Activated T-helper 17 cell treated with anti-CD3 and anti-CD28 coated beads, Interleukin-2, amount 50 U/mL, for 72 hours (primary cell): ENCODE measurements at regions not wholly inside any gene's neighbourhood (a gene's known extent, or its start where the extent isn't known, plus 50 kb on each side); places are given as distances from the start of the nearest gene placed in this dataset.

Experiments
- ATAC-seq: fragments of 150-1000 bp; cut with Tn5 transposase; replicated peaks from 2 replicates; pipeline ENCODE4 v1.10.0; 2021; ENCODE audit warnings: mild to moderate bottlenecking, moderate library complexity
- H3K27ac Mint-ChIP-seq: one replicate; pipeline ENCODE4 v1.8.0; 2022; ENCODE audit warnings: mixed read lengths
- H3K27me3 Mint-ChIP-seq: one replicate; pipeline ENCODE4 v1.8.0; 2022; ENCODE audit warnings: mixed read lengths
- H3K36me3 Mint-ChIP-seq: one replicate; pipeline ENCODE4 v1.8.0; 2022; ENCODE audit warnings: low read depth, mild to moderate bottlenecking, mixed read lengths
- H3K4me1 Mint-ChIP-seq: one replicate; pipeline ENCODE4 v1.8.0; 2022; ENCODE audit warnings: mixed read lengths
- H3K4me3 Mint-ChIP-seq: one replicate; pipeline ENCODE4 v1.8.0; 2022; ENCODE audit warnings: mild to moderate bottlenecking, mixed read lengths
- H3K9me3 Mint-ChIP-seq: one replicate; pipeline ENCODE4 v1.8.0; 2022; ENCODE audit warnings: mixed read lengths

GRCh38 chr2:147740211-147740927 lies 104.5 kb upstream of the ACVR2A start:
- Mint-ChIP-seq H3K27me3 (no peaks in the 10 kb centered on the region), H3K4me3 (no peak overlapping the region), H3K4me1 (no peaks in the 10 kb centered on the region), H3K27ac (no peak overlapping the region), H3K9me3 (no peaks in the 10 kb centered on the region), H3K36me3 (no peaks in the 10 kb centered on the region)
- ATAC-seq, result no peak

GRCh38 chr2:147739508-147739907 lies 105.3 kb upstream of the ACVR2A start:
- no peaks in the 10 kb centered on the region for H3K36me3 Mint-ChIP-seq
- no peak for ATAC-seq
- H3K27ac Mint-ChIP-seq, result no peak overlapping the region
- H3K4me1 Mint-ChIP-seq, result no peaks in the 10 kb centered on the region
- no peaks in the 10 kb centered on the region for H3K27me3 Mint-ChIP-seq
- H3K4me3 Mint-ChIP-seq, result no peak overlapping the region
- H3K9me3 Mint-ChIP-seq, result no peaks in the 10 kb centered on the region

- Mint-ChIP-seq H3K4me3 (no peak overlapping the region), H3K9me3 (no peaks in the 10 kb centered on the region), H3K4me1 (no peaks in the 10 kb centered on the region), H3K27me3 (no peaks in the 10 kb centered on the region), H3K27ac (no peak overlapping the region), H3K36me3 (no peaks in the 10 kb centered on the region)
- ATAC-seq, result no peak
These were observed 126.0 kb upstream of the ACVR2A start for GRCh38 chr2:147718831-147719230.

GRCh38 chr2:147716906-147717305 lies 127.9 kb upstream of the ACVR2A start:
- peaks cover 3% of the 10 kb centered on the region for H3K27me3 Mint-ChIP-seq
- H3K27ac Mint-ChIP-seq, result no peak overlapping the region
- no peak for ATAC-seq
- no peak overlapping the region for H3K4me3 Mint-ChIP-seq
- H3K36me3 Mint-ChIP-seq, result no peaks in the 10 kb centered on the region
- H3K4me1 Mint-ChIP-seq, result no peaks in the 10 kb centered on the region
- H3K9me3 Mint-ChIP-seq, result peaks cover 11% of the 10 kb centered on the region

- peaks cover 11% of the 10 kb centered on the region for H3K9me3 Mint-ChIP-seq
- no peak overlapping the region for H3K4me3 Mint-ChIP-seq
- peaks cover 3% of the 10 kb centered on the region for H3K27me3 Mint-ChIP-seq
- H3K36me3 Mint-ChIP-seq, result no peaks in the 10 kb centered on the region
- H3K27ac Mint-ChIP-seq, result no peak overlapping the region
- H3K4me1 Mint-ChIP-seq, result no peaks in the 10 kb centered on the region
- ATAC-seq, result no peak
These were observed 129.0 kb upstream of the ACVR2A start for GRCh38 chr2:147715807-147716206.

GRCh38 chr2:147714582-147714981 lies 130.2 kb upstream of the ACVR2A start:
- peaks cover 3% of the 10 kb centered on the region for H3K27me3 Mint-ChIP-seq
- H3K4me1 Mint-ChIP-seq, result no peaks in the 10 kb centered on the region
- no peak overlapping the region for H3K4me3 Mint-ChIP-seq
- H3K36me3 Mint-ChIP-seq, result no peaks in the 10 kb centered on the region
- peaks cover 11% of the 10 kb centered on the region for H3K9me3 Mint-ChIP-seq
- no peak for ATAC-seq
- H3K27ac Mint-ChIP-seq, result no peak overlapping the region

- H3K4me1 Mint-ChIP-seq, result no peaks in the 10 kb centered on the region
- H3K4me3 Mint-ChIP-seq, result no peak overlapping the region
- no peak overlapping the region for H3K27ac Mint-ChIP-seq
- no peaks in the 10 kb centered on the region for H3K36me3 Mint-ChIP-seq
- H3K27me3 Mint-ChIP-seq, result peaks cover 3% of the 10 kb centered on the region
- H3K9me3 Mint-ChIP-seq, result peaks cover 11% of the 10 kb centered on the region
- no peak for ATAC-seq
These were observed 131.5 kb upstream of the ACVR2A start for GRCh38 chr2:147713349-147713748.

GRCh38 chr2:147712051-147712450 lies 132.8 kb upstream of the ACVR2A start:
- no peak overlapping the region for H3K4me3 Mint-ChIP-seq
- H3K9me3 Mint-ChIP-seq, result peaks cover 17% of the 10 kb centered on the region
- H3K27me3 Mint-ChIP-seq, result peaks cover 3% of the 10 kb centered on the region
- ATAC-seq, result no peak
- no peaks in the 10 kb centered on the region for H3K4me1 Mint-ChIP-seq
- H3K36me3 Mint-ChIP-seq, result no peaks in the 10 kb centered on the region
- no peak overlapping the region for H3K27ac Mint-ChIP-seq

GRCh38 chr2:147711031-147711430 lies 133.8 kb upstream of the ACVR2A start:
- Mint-ChIP-seq H3K36me3 (no peaks in the 10 kb centered on the region), H3K27me3 (peaks cover 3% of the 10 kb centered on the region), H3K9me3 (peaks cover 21% of the 10 kb centered on the region), H3K27ac (no peak overlapping the region), H3K4me3 (no peak overlapping the region), H3K4me1 (no peaks in the 10 kb centered on the region)
- ATAC-seq, result no peak

GRCh38 chr2:147709655-147710054 lies 135.2 kb upstream of the ACVR2A start:
- ATAC-seq, result no peak
- Mint-ChIP-seq H3K27ac (no peak overlapping the region), H3K4me1 (no peaks in the 10 kb centered on the region), H3K27me3 (peaks cover 7% of the 10 kb centered on the region), H3K4me3 (no peak overlapping the region), H3K36me3 (no peaks in the 10 kb centered on the region), H3K9me3 (peaks cover 26% of the 10 kb centered on the region)

GRCh38 chr2:147703171-147703570 lies 141.7 kb upstream of the ACVR2A start:
- H3K4me3 Mint-ChIP-seq, result no peak overlapping the region
- peaks cover 20% of the 10 kb centered on the region for H3K9me3 Mint-ChIP-seq
- no peak for ATAC-seq
- H3K36me3 Mint-ChIP-seq, result no peaks in the 10 kb centered on the region
- H3K27ac Mint-ChIP-seq, result no peak overlapping the region
- H3K4me1 Mint-ChIP-seq, result no peaks in the 10 kb centered on the region
- peaks cover 3% of the 10 kb centered on the region for H3K27me3 Mint-ChIP-seq

GRCh38 chr2:147698166-147698565 lies 146.7 kb upstream of the ACVR2A start:
- no peak overlapping the region for H3K4me3 Mint-ChIP-seq
- H3K36me3 Mint-ChIP-seq, result no peaks in the 10 kb centered on the region
- no peak overlapping the region for H3K27ac Mint-ChIP-seq

GRCh38 chr2:147696426-147696825 lies 148.4 kb upstream of the ACVR2A start:
- Mint-ChIP-seq H3K4me3 (no peak overlapping the region), H3K9me3 (no peaks in the 10 kb centered on the region), H3K4me1 (no peaks in the 10 kb centered on the region), H3K27ac (no peak overlapping the region), H3K27me3 (no peaks in the 10 kb centered on the region), H3K36me3 (no peaks in the 10 kb centered on the region)
- no peak for ATAC-seq

More at GRCh38 chr2:147698166-147698565, 146.7 kb upstream of the ACVR2A start:
- Mint-ChIP-seq H3K27me3 (no peaks in the 10 kb centered on the region), H3K9me3 (peaks cover 5% of the 10 kb centered on the region), H3K4me1 (no peaks in the 10 kb centered on the region)
- ATAC-seq, result no peak

- Mint-ChIP-seq H3K4me1 (peaks cover 4% of the 10 kb centered on the region), H3K27ac (no peak overlapping the region), H3K9me3 (no peaks in the 10 kb centered on the region), H3K4me3 (no peak overlapping the region), H3K36me3 (no peaks in the 10 kb centered on the region), H3K27me3 (peaks cover 4% of the 10 kb centered on the region)
- ATAC-seq, result no peak
These were observed 155.5 kb upstream of the ACVR2A start for GRCh38 chr2:147689220-147689909.

- Mint-ChIP-seq H3K27me3 (peaks cover 4% of the 10 kb centered on the region), H3K27ac (no peak overlapping the region), H3K4me1 (peaks cover 4% of the 10 kb centered on the region), H3K4me3 (no peak overlapping the region), H3K9me3 (no peaks in the 10 kb centered on the region), H3K36me3 (no peaks in the 10 kb centered on the region)
- no peak for ATAC-seq
These were observed 156.6 kb upstream of the ACVR2A start for GRCh38 chr2:147688242-147688641.
